AG20443 (cell line): ENCODE measurements at regions not wholly inside any gene's neighbourhood (a gene's known extent, or its start where the extent isn't known, plus 50 kb on each side); places are given as distances from the start of the nearest gene placed in this dataset.
"Not testable (repeated sequence)": the region's sequence is repeated elsewhere in the genome, so short reads cannot be mapped to it uniquely, and the experiment has no call there.

Source experiments
- DNase-seq: peaks from one replicate; pipeline ENCODE4 v3.0.0; 2012; ENCODE audit warnings: low spot score, mixed read lengths

- not testable (repeated sequence) for DNase-seq
Measured at GRCh38 chr16:18152832-18153231, 183.7 kb downstream of the NPIPA8 start.

- DNase-seq = not testable (repeated sequence)
Measured at GRCh38 chr16:18148132-18148531, 188.4 kb downstream of the NPIPA8 start.

GRCh38 chr16:18146601-18147142 lies 189.9 kb downstream of the NPIPA8 start:
- DNase-seq = not testable (repeated sequence)

GRCh38 chr16:18142066-18142465 lies 194.5 kb downstream of the NPIPA8 start:
- DNase-seq = not testable (repeated sequence)

GRCh38 chr16:18136288-18136687 lies 200.2 kb downstream of the NPIPA8 start:
- DNase-seq = not testable (repeated sequence)

- not testable (repeated sequence) for DNase-seq
Measured at GRCh38 chr16:18135024-18135423, 201.5 kb downstream of the NPIPA8 start.

GRCh38 chr16:18131587-18131986 lies 204.9 kb downstream of the NPIPA8 start:
- DNase-seq = not testable (repeated sequence)

- DNase-seq = not testable (repeated sequence)
Measured at GRCh38 chr16:18130478-18131120, 205.9 kb downstream of the NPIPA8 start.

- not testable (repeated sequence) for DNase-seq
Measured at GRCh38 chr16:18127033-18127432, 209.5 kb downstream of the NPIPA8 start.

GRCh38 chr16:18119092-18119491 lies 217.4 kb downstream of the NPIPA8 start:
- not testable (repeated sequence) for DNase-seq

- DNase-seq = not testable (repeated sequence)
Measured at GRCh38 chr16:18118684-18119083, 217.9 kb downstream of the NPIPA8 start.

GRCh38 chr16:18118071-18118470 lies 218.5 kb downstream of the NPIPA8 start:
- not testable (repeated sequence) for DNase-seq

GRCh38 chr16:18104412-18104811 lies 232.1 kb downstream of the NPIPA8 start:
- not testable (repeated sequence) for DNase-seq

GRCh38 chr16:18101077-18101476 lies 235.5 kb downstream of the NPIPA8 start:
- DNase-seq = not testable (repeated sequence)

GRCh38 chr16:18092605-18093004 lies 243.9 kb downstream of the NPIPA8 start:
- DNase-seq = not testable (repeated sequence)

- not testable (repeated sequence) for DNase-seq
Measured at GRCh38 chr16:18080658-18081363, 255.7 kb downstream of the NPIPA8 start.

- not testable (repeated sequence) for DNase-seq
Measured at GRCh38 chr16:18077910-18078309, 258.6 kb downstream of the NPIPA8 start.

GRCh38 chr16:18072161-18072560 lies 264.4 kb downstream of the NPIPA8 start:
- DNase-seq = no peak

- no peak for DNase-seq
Measured at GRCh38 chr16:18069683-18070082, 266.9 kb downstream of the NPIPA8 start.

- DNase-seq = no peak
Measured at GRCh38 chr16:18068477-18068876, 268.1 kb downstream of the NPIPA8 start.

- no peak for DNase-seq
Measured at GRCh38 chr16:18062713-18063112, 273.8 kb downstream of the NPIPA8 start.

GRCh38 chr16:18060351-18060750 lies 276.2 kb downstream of the NPIPA8 start:
- no peak for DNase-seq

- DNase-seq = no peak
Measured at GRCh38 chr16:18059577-18059976, 277.0 kb downstream of the NPIPA8 start.
